IMR-90 (cell line): ENCODE measurements at regions not wholly inside any gene's neighbourhood (a gene's known extent, or its start where the extent isn't known, plus 50 kb on each side); places are given as distances from the start of the nearest gene placed in this dataset.

Experiments used
- ATAC-seq: fragments of 200-7000 bp; cut with Tn5 transposase; 2 replicates; pipeline ENCODE4 v1.9.1; 2020; ENCODE audit warnings: low read depth, mild to moderate bottlenecking, moderate library complexity
- BruUV-seq: library from RNA; stranded (reverse); fragments of 400-500 nt; replicated peaks from 2 replicates; lab custom pipeline; 2021; lab: Mats Ljungman, UMichigan
- CTCF ChIA-PET: fragments of 300-600 bp; formaldehyde crosslinking; extraction: SDS; loops from one replicate; lab custom pipeline; 2021; ENCODE audit warnings: antibody characterized with exemption; lab: Yijun Ruan, JAX
- POLR2A ChIA-PET: fragments of 300-600 bp; sonication (Branson Sonifier 250); formaldehyde crosslinking; loops from one replicate; lab custom pipeline; 2022; ENCODE audit warnings: antibody characterized with exemption; ENCODE audit not compliant: unreplicated experiment; lab: Charles Lee
- DNase-seq: peaks from one replicate; pipeline ENCODE4 v3.0.0; 2013
- H2AFZ ChIP-seq: replicated peaks from 2 replicates; pipeline ENCODE3; 2013; ENCODE audit warnings: low read length, mild to moderate bottlenecking; ENCODE audit not compliant: poor library complexity
- H2AK5ac ChIP-seq: 2 replicates; pipeline ENCODE4 v1.6.1; 2013; ENCODE audit warnings: low read depth, low read length, inconsistent platforms
- H2AK9ac ChIP-seq: replicated peaks from 2 replicates; pipeline ENCODE3; 2013; ENCODE audit warnings: mild to moderate bottlenecking, low read depth, low read length, moderate library complexity; ENCODE audit not compliant: poor library complexity
- H2BK120ac ChIP-seq: 2 replicates; pipeline ENCODE4 v1.6.1; 2013; ENCODE audit warnings: low read depth, low read length, inconsistent platforms
- H2BK15ac ChIP-seq: 3 replicates; pipeline ENCODE4 v1.6.1; 2013; ENCODE audit warnings: low read depth, low read length, inconsistent platforms
- H2BK20ac ChIP-seq: 2 replicates; pipeline ENCODE4 v1.6.1; 2013; ENCODE audit warnings: low read depth, mild to moderate bottlenecking, inconsistent platforms, low read length, moderate library complexity
- H2BK5ac ChIP-seq: 2 replicates; pipeline ENCODE4 v1.6.1; 2013; ENCODE audit warnings: mild to moderate bottlenecking, low read depth, low read length, inconsistent platforms; ENCODE audit not compliant: poor library complexity, severe bottlenecking
- H3K14ac ChIP-seq: replicated peaks from 2 replicates; pipeline ENCODE4 v1.6.1; 2013; ENCODE audit warnings: low read depth, low read length, inconsistent platforms
- H3K18ac ChIP-seq: 2 replicates; pipeline ENCODE4 v1.6.1; 2013; ENCODE audit warnings: low read depth, low read length, control low read depth
- H3K23ac ChIP-seq: 2 replicates; pipeline ENCODE4 v1.6.1; 2013; ENCODE audit warnings: low read depth, low read length, inconsistent platforms
- H3K27ac ChIP-seq: 2 replicates; pipeline ENCODE4 v1.5.1; 2013; ENCODE audit warnings: mild to moderate bottlenecking, control low read depth, low read length; ENCODE audit not compliant: insufficient read depth
- H3K27me3 ChIP-seq: 2 replicates; pipeline ENCODE4 v1.6.1; 2013; ENCODE audit warnings: low read length; ENCODE audit not compliant: control insufficient read depth, insufficient read depth
- H3K36me3 ChIP-seq: 2 replicates; pipeline ENCODE4 v1.6.1; 2013; ENCODE audit warnings: low read length, mixed read lengths; ENCODE audit not compliant: control insufficient read depth, insufficient read depth
- H3K4ac ChIP-seq: 2 replicates; pipeline ENCODE4 v1.6.1; 2013; ENCODE audit warnings: low read depth, low read length, inconsistent platforms
- H3K4me1 ChIP-seq: 2 replicates; pipeline ENCODE4 v1.6.1; 2013; ENCODE audit warnings: low read length, mixed read lengths; ENCODE audit not compliant: control insufficient read depth, insufficient read depth
- H3K4me2 ChIP-seq: 2 replicates; pipeline ENCODE4 v1.6.1; 2013; ENCODE audit warnings: low read depth, mild to moderate bottlenecking, control low read depth, low read length, moderate library complexity
- H3K4me3 ChIP-seq: 2 replicates; pipeline ENCODE4 v1.5.1; 2013; ENCODE audit warnings: low read depth, mild to moderate bottlenecking, control low read depth, low read length, moderate library complexity; ENCODE audit not compliant: insufficient read depth
- H3K56ac ChIP-seq: 2 replicates; pipeline ENCODE4 v1.6.1; 2013; ENCODE audit warnings: low read length, inconsistent platforms; ENCODE audit not compliant: insufficient read depth; ENCODE audit errors: extremely low read depth
- H3K79me1 ChIP-seq, 2 experiments: 2 replicates each; pipeline ENCODE4 v1.6.1; 2013; ENCODE audit warnings: low read length in 2 of 2, inconsistent platforms in 1 of 2, low read depth in 1 of 2
- H3K9ac ChIP-seq: 2 replicates; pipeline ENCODE4 v1.6.1; 2013; ENCODE audit warnings: low read depth, low read length, control low read depth
- H3K9me1 ChIP-seq: 2 replicates; pipeline ENCODE4 v1.6.1; 2013; ENCODE audit warnings: low read length, inconsistent platforms; ENCODE audit not compliant: insufficient read depth
- H3K9me3 ChIP-seq: 2 replicates; pipeline ENCODE4 v1.6.1; 2013; ENCODE audit warnings: low read length; ENCODE audit not compliant: control insufficient read depth, insufficient read depth
- H4K20me1 ChIP-seq: 2 replicates; pipeline ENCODE4 v1.6.1; 2013; ENCODE audit warnings: low read length, inconsistent platforms; ENCODE audit not compliant: insufficient read depth
- H4K5ac ChIP-seq: 2 replicates; pipeline ENCODE4 v1.6.1; 2013; ENCODE audit warnings: mild to moderate bottlenecking, low read depth, low read length, control low read depth
- H4K8ac ChIP-seq, 2 experiments: 2 replicates each; pipeline ENCODE4 v1.6.1; 2013; ENCODE audit warnings: low read depth in 2 of 2, low read length in 2 of 2, control low read depth in 1 of 2, inconsistent platforms in 1 of 2
- H4K91ac ChIP-seq: 2 replicates; pipeline ENCODE4 v1.6.1; 2013; ENCODE audit warnings: low read depth, low read length, inconsistent platforms; ENCODE audit not compliant: insufficient read depth
- BHLHE40 ChIP-seq: fragments of 150-350 bp; IDR thresholded peaks from 2 replicates; pipeline ENCODE4 v1.6.1; 2016; ENCODE audit warnings: mild to moderate bottlenecking, low read depth, low read length
- CEBPB ChIP-seq: IDR thresholded peaks from 2 replicates; pipeline ENCODE4 v1.6.1; 2012; ENCODE audit warnings: low read depth, low read length, improper control_type of control experiment
- MAZ ChIP-seq: IDR thresholded peaks from 2 replicates; pipeline ENCODE4 v1.6.1; 2012; ENCODE audit warnings: low read depth, mild to moderate bottlenecking, low read length, improper control_type of control experiment, moderate library complexity, borderline replicate concordance
- MXI1 ChIP-seq: IDR thresholded peaks from 2 replicates; pipeline ENCODE4 v1.6.1; 2012; ENCODE audit warnings: low read depth, mild to moderate bottlenecking, low read length, moderate library complexity, borderline replicate concordance
- RAD21 ChIP-seq: IDR thresholded peaks from 2 replicates; pipeline ENCODE4 v1.6.1; 2012; ENCODE audit warnings: low read length, improper control_type of control experiment
- RCOR1 ChIP-seq: IDR thresholded peaks from 2 replicates; pipeline ENCODE4 v1.6.1; 2012; ENCODE audit warnings: mild to moderate bottlenecking, low read length, improper control_type of control experiment; ENCODE audit not compliant: insufficient replicate concordance
- RFX5 ChIP-seq: IDR thresholded peaks from 2 replicates; pipeline ENCODE4 v1.8.0; 2012; ENCODE audit warnings: low read depth, mild to moderate bottlenecking, low read length, moderate library complexity
- WGBS, 2 experiments: methylation state at CpG; one replicate each; pipeline versions ENCODE4 v1.1.5 to v1.1.7; 2013; ENCODE audit warnings: missing lambda C conversion rate in 2 of 2; ENCODE audit not compliant: insufficient read length in 1 of 2; ENCODE audit errors: extremely low coverage in 2 of 2; 5-methylcytosine and 5-hydroxymethylcytosine counted together
- dilution Hi-C: fragments of 300-500 bp; cut with HindIII; formaldehyde crosslinking; loops from one replicate; pipeline ENCODE4 v1.14.3; 2018; ENCODE audit warnings: low sequenced_read_pairs; ENCODE audit not compliant: unreplicated experiment
- in situ Hi-C: fragments of 300-500 bp; cut with MboI; formaldehyde crosslinking; loops from 3 replicates; pipeline ENCODE4 v1.14.3; 2019; ENCODE audit warnings: low sequenced_read_pairs, inconsistent platforms, mixed read lengths
- intact Hi-C: fragments of 100-400 bp; cut with micrococcal nuclease; formaldehyde crosslinking; loops from 2 replicates; pipeline ENCODE4 v1.10.0; 2022

DNA sequence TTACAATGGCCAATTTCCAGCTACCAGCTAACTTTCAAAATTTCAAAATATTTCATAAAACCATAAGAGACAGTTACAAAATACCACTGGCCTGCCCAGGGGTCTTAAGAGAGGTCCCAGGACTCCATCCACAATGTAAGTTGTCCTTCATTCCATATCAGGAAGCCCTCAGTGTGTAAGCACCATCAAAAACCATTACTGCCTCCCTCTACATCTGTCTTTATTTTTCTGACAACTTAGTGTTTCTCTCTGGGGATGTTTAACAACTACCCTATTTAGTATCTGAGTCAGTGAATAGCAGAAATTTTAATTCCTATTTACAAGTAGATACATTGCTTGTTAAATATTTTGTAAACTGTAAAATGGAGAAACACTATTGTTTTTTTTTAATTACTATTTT is 339.3 kb upstream of the ADAMTS5 start (continued):
- no peak for TF ChIP-seq RCOR1
- no peak for TF ChIP-seq BHLHE40
- no peak for TF ChIP-seq MAZ
- no peak for TF ChIP-seq RAD21

DNA sequence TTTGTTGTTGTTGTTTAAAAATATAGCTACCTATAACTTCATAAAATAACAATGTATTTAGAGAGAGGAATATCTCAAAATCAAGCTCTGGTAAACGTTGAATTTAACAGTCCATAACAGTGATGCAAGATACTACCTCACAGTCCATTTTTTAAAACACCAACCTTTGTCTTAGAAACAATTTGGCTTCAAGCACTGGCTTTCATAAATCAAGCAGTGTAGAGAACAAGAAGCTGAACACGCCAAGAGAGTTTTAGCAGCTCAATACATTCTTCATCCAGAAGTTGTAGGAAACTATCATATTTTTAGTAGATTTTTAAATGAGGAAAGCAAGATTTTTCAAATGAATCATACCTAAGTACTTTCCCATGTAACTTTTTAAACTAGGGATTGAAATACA is 334.3 kb upstream of the ADAMTS5 start:
- Histone ChIP-seq H4K5ac (peak overlapping the region; percentile 71; the same call in 1 of the 2 replicates), H2BK15ac (peak overlapping the region; percentile 33; the same call in 1 of the 3 replicates), H3K4me3 (no peak overlapping the region), H3K18ac (peak overlapping the region; percentile 92; the same call in 1 of the 2 replicates), H3K56ac (peak overlapping the region; percentile 77), H3K27me3 (no peaks in the 10 kb centered on the region), H3K79me1 (no peaks in the 10 kb centered on the region), H3K4me1 (peaks cover 14% of the 10 kb centered on the region), H3K14ac (peak overlapping the region; percentile 31; the same call in 1 of the 2 replicates), H3K23ac (0 out of 2 replicates have a peak overlapping the region, but pooled peaks have one; percentile 2), H2BK120ac (peak overlapping the region; percentile 88), H3K27ac (peak overlapping the region; percentile 66; the same call in 1 of the 2 replicates), H3K9me1 (peaks cover 3% of the 10 kb centered on the region; the same call in 1 of the 2 replicates), H4K91ac (0 out of 2 replicates have a peak overlapping the region, but pooled peaks have one; percentile 42), H2AFZ (no peak overlapping the region), H3K36me3 (no peaks in the 10 kb centered on the region), H3K9ac (no peak overlapping the region), H2BK5ac (peak overlapping the region; percentile 95), H4K8ac (peak overlapping the region; percentile 17 to 57), H2BK20ac (peak overlapping the region; percentile 77; the same call in 1 of the 2 replicates), H3K4ac (peak overlapping the region; percentile 76; the same call in 1 of the 2 replicates), H3K4me2 (peak overlapping the region; percentile 23; the same call in 1 of the 2 replicates), H2AK9ac (no peak overlapping the region), H2AK5ac (no peak overlapping the region), H4K20me1 (no peaks in the 10 kb centered on the region), H3K9me3 (no peaks in the 10 kb centered on the region; the same call in 1 of the 2 replicates)
- POLR2A ChIA-PET, result no interaction called here
- WGBS, 2 experiments, result no CpG with 5 or more reads among the region's 2 CpGs
- CTCF ChIA-PET, result no interaction called here
- TF ChIP-seq CEBPB (0 out of 2 replicates have a peak, but pooled peaks have one; percentile 24), MXI1 (no peak), RFX5 (no peak), MAZ (no peak)
- in situ Hi-C loops, result no loop called here
- dilution Hi-C loops, result no loop called here
- ATAC-seq (peak; percentile 52), DNase-seq (peak; percentile 76)
- no TSS peak for BruUV-seq
- intact Hi-C loops, result loop anchor here (2.0 kb wide), 1 partner anchor 452 kb away; no protein-coding TSS in a partner anchor
